DOHH2 (cell line): ENCODE measurements at regions not wholly inside any gene's neighbourhood (a gene's known extent, or its start where the extent isn't known, plus 50 kb on each side); places are given as distances from the start of the nearest gene placed in this dataset.

Experiments
- EZH2phosphoT487 ChIP-seq: fragments of 200-600 bp; sonication (generic); IDR thresholded peaks from 2 replicates; pipeline ENCODE4 v1.6.1; 2017; ENCODE audit warnings: borderline replicate concordance, mild to moderate bottlenecking, antibody characterized with exemption, low read length, moderate library complexity, mixed read lengths
- TF ChIP-seq, protein P1 (sequence below): fragments of 200-600 bp; sonication (generic); IDR thresholded peaks from one replicate; pipeline ENCODE4 v1.5.1; 2014; ENCODE audit warnings: antibody characterized with exemption, mild to moderate bottlenecking, low read depth, low read length; ENCODE audit not compliant: poor library complexity, severe bottlenecking

- TF ChIP-seq, protein P1, sequence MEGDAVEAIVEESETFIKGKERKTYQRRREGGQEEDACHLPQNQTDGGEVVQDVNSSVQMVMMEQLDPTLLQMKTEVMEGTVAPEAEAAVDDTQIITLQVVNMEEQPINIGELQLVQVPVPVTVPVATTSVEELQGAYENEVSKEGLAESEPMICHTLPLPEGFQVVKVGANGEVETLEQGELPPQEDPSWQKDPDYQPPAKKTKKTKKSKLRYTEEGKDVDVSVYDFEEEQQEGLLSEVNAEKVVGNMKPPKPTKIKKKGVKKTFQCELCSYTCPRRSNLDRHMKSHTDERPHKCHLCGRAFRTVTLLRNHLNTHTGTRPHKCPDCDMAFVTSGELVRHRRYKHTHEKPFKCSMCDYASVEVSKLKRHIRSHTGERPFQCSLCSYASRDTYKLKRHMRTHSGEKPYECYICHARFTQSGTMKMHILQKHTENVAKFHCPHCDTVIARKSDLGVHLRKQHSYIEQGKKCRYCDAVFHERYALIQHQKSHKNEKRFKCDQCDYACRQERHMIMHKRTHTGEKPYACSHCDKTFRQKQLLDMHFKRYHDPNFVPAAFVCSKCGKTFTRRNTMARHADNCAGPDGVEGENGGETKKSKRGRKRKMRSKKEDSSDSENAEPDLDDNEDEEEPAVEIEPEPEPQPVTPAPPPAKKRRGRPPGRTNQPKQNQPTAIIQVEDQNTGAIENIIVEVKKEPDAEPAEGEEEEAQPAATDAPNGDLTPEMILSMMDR = no peak
- no peak for TF ChIP-seq EZH2phosphoT487
These were observed 445.5 kb upstream of the FBXO33 start for GRCh38 chr14:39877577-39878190.
